GM12878 (cell line): ENCODE measurements at regions not wholly inside any gene's neighbourhood (a gene's known extent, or its start where the extent isn't known, plus 50 kb on each side); places are given as distances from the start of the nearest gene placed in this dataset.

Experiments
- ATAC-seq: fragments of 200-7000 bp; cut with Tn5 transposase; 3 replicates; pipeline ENCODE4 v1.9.1; 2020; ENCODE audit warnings: mild to moderate bottlenecking, moderate library complexity
- BruUV-seq: library from RNA; stranded (reverse); fragments of 400-500 nt; replicated peaks from 2 replicates; lab custom pipeline; 2021; lab: Mats Ljungman, UMichigan
- CTCF ChIA-PET: fragments of 300-600 bp; sonication (Branson Sonifier 250); formaldehyde crosslinking; extraction: SDS; loops from one replicate; lab custom pipeline; 2021; ENCODE audit warnings: inconsistent platforms; lab: Yijun Ruan, JAX
- POLR2A ChIA-PET: fragments of 350-600 bp; formaldehyde crosslinking; extraction: SDS; loops from one replicate; lab custom pipeline; 2021; ENCODE audit warnings: inconsistent platforms; lab: Charles Lee
- RAD21 ChIA-PET: fragments of 300-600 bp; sonication (Branson Sonifier 250); formaldehyde crosslinking; loops from one replicate; lab custom pipeline; 2023; ENCODE audit warnings: antibody characterized with exemption; ENCODE audit not compliant: unreplicated experiment; lab: Charles Lee
- SMC1A ChIA-PET: fragments of 300-600 bp; sonication (Branson Sonifier 250); formaldehyde crosslinking; loops from one replicate; lab custom pipeline; 2023; ENCODE audit not compliant: unreplicated experiment, uncharacterized antibody; lab: Charles Lee
- DNase-seq: peaks from one replicate; pipeline ENCODE4 v3.0.0-alpha.2; 2011; ENCODE audit warnings: low read depth, low spot score
- FAIRE-seq: peaks from 3 replicates; lab custom pipeline; 2011; peaks lifted over from hg19 to GRCh38; lab: Jason Lieb, UNC
- H2AFZ ChIP-seq: 2 replicates; pipeline ENCODE4 v1.6.0; 2011; ENCODE audit warnings: low read depth, low read length, control low read depth; ENCODE audit not compliant: control insufficient read depth
- H3K27ac ChIP-seq: 2 replicates; pipeline ENCODE4 v1.5.1; 2011; ENCODE audit warnings: control low read depth; ENCODE audit not compliant: control insufficient read depth, insufficient read depth
- H3K27me3 ChIP-seq, 2 experiments: replicated peaks in 1 of 2; 2 replicates each; pipeline versions ENCODE4 v1.6.0 to v1.6.1; 2011; ENCODE audit warnings: low read length in 1 of 2; ENCODE audit not compliant: control insufficient read depth in 2 of 2, insufficient read depth in 2 of 2
- H3K36me3 ChIP-seq, 2 experiments: 2 replicates each; pipeline ENCODE4 v1.5.1; 2011; ENCODE audit warnings: low read length in 1 of 2; ENCODE audit not compliant: control insufficient read depth in 2 of 2, insufficient read depth in 2 of 2
- H3K4me1 ChIP-seq: 2 replicates; pipeline ENCODE4 v1.6.1; 2011; ENCODE audit warnings: mild to moderate bottlenecking, low read length, moderate library complexity, mixed read lengths; ENCODE audit not compliant: control insufficient read depth, insufficient read depth
- H3K4me2 ChIP-seq: 2 replicates; pipeline ENCODE4 v1.6.0; 2011; ENCODE audit warnings: control low read depth; ENCODE audit not compliant: control insufficient read depth, insufficient read depth
- H3K4me3 ChIP-seq: fragments of 200-600 bp; sonication (generic); 2 replicates; pipeline ENCODE4 v1.5.1; 2016
- H3K79me2 ChIP-seq: 2 replicates; pipeline ENCODE4 v1.6.0; 2011; ENCODE audit warnings: low read length; ENCODE audit not compliant: control insufficient read depth, insufficient read depth
- H3K9ac ChIP-seq: 2 replicates; pipeline ENCODE4 v1.8.0; 2011; ENCODE audit warnings: low read length, control low read depth, mixed read lengths; ENCODE audit not compliant: control insufficient read depth, insufficient read depth
- H3K9me3 ChIP-seq: replicated peaks from 3 replicates; pipeline ENCODE4 v1.5.1; 2011; ENCODE audit warnings: mild to moderate bottlenecking, low read length; ENCODE audit not compliant: control insufficient read depth, insufficient read depth
- H4K20me1 ChIP-seq: 2 replicates; pipeline ENCODE4 v1.6.0; 2011; ENCODE audit not compliant: control insufficient read depth, insufficient read depth
- BMI1 ChIP-seq: fragments of 450-650 bp; IDR thresholded peaks from 2 replicates; pipeline ENCODE4 v1.6.1; 2016; ENCODE audit warnings: mild to moderate bottlenecking, moderate library complexity, borderline replicate concordance
- CHD2 ChIP-seq: IDR thresholded peaks from 2 replicates; pipeline ENCODE4 v1.6.1; 2011; ENCODE audit warnings: low read depth, low read length, improper control_type of control experiment, borderline replicate concordance
- E2F4 ChIP-seq: IDR thresholded peaks from 2 replicates; pipeline ENCODE4 v1.6.1; 2012; ENCODE audit warnings: low read depth, low read length, improper control_type of control experiment
- EED ChIP-seq: sonication (generic); IDR thresholded peaks from 2 replicates; pipeline ENCODE4 v1.6.1; 2016; ENCODE audit warnings: antibody characterized with exemption, low read depth
- ETV6 ChIP-seq, 2 experiments: fragments of 450-650 bp in 1 of 2; IDR thresholded peaks in 1 of 2; conservative IDR thresholded peaks in 1 of 2; 2 replicates each; pipeline ENCODE4 v1.6.1; 2014; ENCODE audit warnings: antibody characterized with exemption in 1 of 2, borderline replicate concordance in 1 of 2, low read depth in 1 of 2, mild to moderate bottlenecking in 1 of 2, moderate library complexity in 1 of 2
- FOXM1 ChIP-seq: IDR thresholded peaks from 2 replicates; pipeline ENCODE4 v1.6.1; 2012; ENCODE audit warnings: low read depth, mild to moderate bottlenecking, inconsistent platforms, low read length, moderate library complexity
- HDGF ChIP-seq: fragments of 450-650 bp; IDR thresholded peaks from 2 replicates; pipeline ENCODE4 v1.6.1; 2016; ENCODE audit warnings: antibody characterized with exemption
- IRF4 ChIP-seq: IDR thresholded peaks from 2 replicates; pipeline ENCODE4 v1.6.1; 2011; ENCODE audit warnings: low read depth, low read length
- IRF5 ChIP-seq: fragments of 450-650 bp; IDR thresholded peaks from 2 replicates; pipeline ENCODE4 v1.6.1; 2017; ENCODE audit warnings: borderline replicate concordance
- KLF5 ChIP-seq: fragments of 450-650 bp; IDR thresholded peaks from 2 replicates; pipeline ENCODE4 v1.6.1; 2014; ENCODE audit warnings: mild to moderate bottlenecking; ENCODE audit not compliant: partially characterized antibody
- MEF2B ChIP-seq: fragments of 450-650 bp; IDR thresholded peaks from 2 replicates; pipeline ENCODE4 v1.6.1; 2018; ENCODE audit warnings: mild to moderate bottlenecking, moderate library complexity; ENCODE audit not compliant: partially characterized antibody, poor library complexity, severe bottlenecking
- POLR2A ChIP-seq: IDR thresholded peaks from 2 replicates; pipeline ENCODE4 v1.6.1; 2011; ENCODE audit warnings: low read depth, mild to moderate bottlenecking, low read length
- SMARCA5 ChIP-seq: fragments of 450-650 bp; IDR thresholded peaks from 2 replicates; pipeline ENCODE4 v1.6.1; 2017; ENCODE audit warnings: mild to moderate bottlenecking
- SP1 ChIP-seq: IDR thresholded peaks from one replicate; pipeline ENCODE4 v1.6.1; 2011; ENCODE audit warnings: low read depth, low read length
- STAT3 ChIP-seq: IDR thresholded peaks from 2 replicates; pipeline ENCODE4 v1.6.1; 2011; ENCODE audit warnings: low read depth, low read length, improper control_type of control experiment
- SUZ12 ChIP-seq: fragments of 200-600 bp; sonication (generic); IDR thresholded peaks from one replicate; pipeline ENCODE4 v1.6.1; 2018; ENCODE audit warnings: antibody characterized with exemption, mild to moderate bottlenecking; ENCODE audit not compliant: unreplicated experiment
- YBX1 ChIP-seq: fragments of 450-650 bp; IDR thresholded peaks from 2 replicates; pipeline ENCODE4 v1.6.1; 2016; ENCODE audit warnings: antibody characterized with exemption
- WGBS: methylation state at CpG from one replicate; pipeline ENCODE4 v1.1.6; 2016; ENCODE audit warnings: low lambda C conversion rate; ENCODE audit not compliant: insufficient replicate concordance, insufficient coverage; ENCODE audit errors: missing lambda C conversion rate; 5-methylcytosine and 5-hydroxymethylcytosine counted together
- in situ Hi-C: fragments of 300-500 bp; cut with MboI; formaldehyde crosslinking; loops from 9 replicates; pipeline ENCODE4 v1.14.3; 2018; ENCODE audit warnings: mixed read lengths
- intact Hi-C: fragments of 100-400 bp; cut with micrococcal nuclease; formaldehyde crosslinking; loops from one replicate; pipeline ENCODE4 v1.14.2; 2022; ENCODE audit not compliant: unreplicated experiment
- TF ChIP-seq, protein P1 (sequence below): fragments of 150-350 bp; IDR thresholded peaks from 2 replicates; pipeline ENCODE4 v1.6.1; 2016; ENCODE audit warnings: low read depth, low read length

DNA sequence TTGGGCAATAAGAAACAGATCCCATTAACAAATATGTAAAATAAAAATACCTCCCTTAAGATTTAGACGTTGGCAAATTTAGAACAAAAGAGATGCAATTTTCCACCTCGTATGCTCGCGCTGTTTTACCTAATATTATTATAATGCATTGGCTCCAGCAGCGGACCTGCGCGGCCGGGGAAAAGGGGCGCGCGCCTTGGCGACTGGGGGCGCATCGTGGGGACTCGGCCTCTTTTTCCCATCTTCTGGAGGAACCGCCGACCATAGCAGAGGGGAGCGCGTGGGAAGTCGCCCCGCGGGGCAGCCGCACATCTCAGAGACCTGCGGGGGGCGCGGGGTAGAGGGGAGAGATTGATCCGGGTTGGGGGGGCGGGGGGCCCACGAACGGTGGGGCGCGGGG lies 139.4 kb upstream of the MKI67 start:
- ChIA-PET RAD21 (no interaction called here), CTCF (no interaction called here), POLR2A (no interaction called here), SMC1A (no interaction called here)
- no peaks in the 10 kb centered on the region for H3K79me2 ChIP-seq
- no peak overlapping the region for H2AFZ ChIP-seq
- no peak overlapping the region for H3K4me2 ChIP-seq
- FAIRE-seq (no peak), ATAC-seq (no peak)
- peaks cover 0 to 2% of the 10 kb centered on the region in 2 experiments; a peak in 1 of 4 replicates for H3K27me3 ChIP-seq
- no peak overlapping the region for H3K27ac ChIP-seq
- 15% methylated on average over 32 of the region's 32 CpGs for WGBS
- no peaks in the 10 kb centered on the region for H3K4me1 ChIP-seq
- BruUV-seq: no TSS peak
- intact Hi-C loops (loop anchor here (10.0 kb wide), 1 partner anchor 589 kb away; no protein-coding TSS in a partner anchor), in situ Hi-C loops (no loop called here)
- no peak overlapping the region for H3K4me3 ChIP-seq
- H3K9ac ChIP-seq: no peak overlapping the region
- H4K20me1 ChIP-seq: no peaks in the 10 kb centered on the region
- H3K36me3 ChIP-seq: no peaks in the 10 kb centered on the region
- no peaks in the 10 kb centered on the region for H3K9me3 ChIP-seq
- TF ChIP-seq, protein P1, sequence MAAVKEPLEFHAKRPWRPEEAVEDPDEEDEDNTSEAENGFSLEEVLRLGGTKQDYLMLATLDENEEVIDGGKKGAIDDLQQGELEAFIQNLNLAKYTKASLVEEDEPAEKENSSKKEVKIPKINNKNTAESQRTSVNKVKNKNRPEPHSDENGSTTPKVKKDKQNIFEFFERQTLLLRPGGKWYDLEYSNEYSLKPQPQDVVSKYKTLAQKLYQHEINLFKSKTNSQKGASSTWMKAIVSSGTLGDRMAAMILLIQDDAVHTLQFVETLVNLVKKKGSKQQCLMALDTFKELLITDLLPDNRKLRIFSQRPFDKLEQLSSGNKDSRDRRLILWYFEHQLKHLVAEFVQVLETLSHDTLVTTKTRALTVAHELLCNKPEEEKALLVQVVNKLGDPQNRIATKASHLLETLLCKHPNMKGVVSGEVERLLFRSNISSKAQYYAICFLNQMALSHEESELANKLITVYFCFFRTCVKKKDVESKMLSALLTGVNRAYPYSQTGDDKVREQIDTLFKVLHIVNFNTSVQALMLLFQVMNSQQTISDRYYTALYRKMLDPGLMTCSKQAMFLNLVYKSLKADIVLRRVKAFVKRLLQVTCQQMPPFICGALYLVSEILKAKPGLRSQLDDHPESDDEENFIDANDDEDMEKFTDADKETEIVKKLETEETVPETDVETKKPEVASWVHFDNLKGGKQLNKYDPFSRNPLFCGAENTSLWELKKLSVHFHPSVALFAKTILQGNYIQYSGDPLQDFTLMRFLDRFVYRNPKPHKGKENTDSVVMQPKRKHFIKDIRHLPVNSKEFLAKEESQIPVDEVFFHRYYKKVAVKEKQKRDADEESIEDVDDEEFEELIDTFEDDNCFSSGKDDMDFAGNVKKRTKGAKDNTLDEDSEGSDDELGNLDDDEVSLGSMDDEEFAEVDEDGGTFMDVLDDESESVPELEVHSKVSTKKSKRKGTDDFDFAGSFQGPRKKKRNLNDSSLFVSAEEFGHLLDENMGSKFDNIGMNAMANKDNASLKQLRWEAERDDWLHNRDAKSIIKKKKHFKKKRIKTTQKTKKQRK: no peak
- TF ChIP-seq E2F4 (no peak), SP1 (no peak), FOXM1 (no peak), POLR2A (no peak), EED (no peak), ETV6 (conservative IDR thresholded peaks at IDR 0.05 in 1 of 2, IDR thresholded peaks at IDR 0.05 in 1 of 2; ENCODE audit: borderline replicate concordance in 1 of 2, low read depth in 1 of 2) (no peak), HDGF (no peak), SUZ12 (no peak), SMARCA5 (no peak), IRF4 (no peak), MEF2B (no peak), YBX1 (no peak), CHD2 (no peak), KLF5 (no peak), STAT3 (no peak), IRF5 (no peak), BMI1 (no peak)
- TF ChIP-seq, all 136 proteins: peak for 0
- no peak for DNase-seq
